HepG2 (cell line): ENCODE measurements at regions not wholly inside any gene's neighbourhood (a gene's known extent, or its start where the extent isn't known, plus 50 kb on each side); places are given as distances from the start of the nearest gene placed in this dataset.

ENCODE experiments used
- ZNF17 ChIP-seq: sonication (generic); formaldehyde crosslinking; IDR thresholded peaks from 2 replicates; pipeline ENCODE4 v1.5.0; 2020; ENCODE audit warnings: mild to moderate bottlenecking, missing genetic modification reagents
- ZUFSP ChIP-seq: sonication (generic); formaldehyde crosslinking; IDR thresholded peaks from 2 replicates; pipeline ENCODE4 v1.9.0; 2021; ENCODE audit warnings: missing genetic modification reagents, mild to moderate bottlenecking, borderline replicate concordance
- TF ChIP-seq, protein P1 (sequence below): sonication (generic); formaldehyde crosslinking; IDR thresholded peaks from 2 replicates; pipeline ENCODE4 v1.8.1; 2023; ENCODE audit warnings: mild to moderate bottlenecking, moderate library complexity, missing genetic modification reagents
- TF ChIP-seq, protein P2 (sequence below): sonication (generic); formaldehyde crosslinking; IDR thresholded peaks from 2 replicates; pipeline ENCODE4 v1.9.0; 2021; ENCODE audit warnings: mild to moderate bottlenecking, missing genetic modification reagents

GRCh38 chr7:67505449-67505848 is 508.8 kb downstream of the TYW1 start (continued):
- TF ChIP-seq, protein P1, sequence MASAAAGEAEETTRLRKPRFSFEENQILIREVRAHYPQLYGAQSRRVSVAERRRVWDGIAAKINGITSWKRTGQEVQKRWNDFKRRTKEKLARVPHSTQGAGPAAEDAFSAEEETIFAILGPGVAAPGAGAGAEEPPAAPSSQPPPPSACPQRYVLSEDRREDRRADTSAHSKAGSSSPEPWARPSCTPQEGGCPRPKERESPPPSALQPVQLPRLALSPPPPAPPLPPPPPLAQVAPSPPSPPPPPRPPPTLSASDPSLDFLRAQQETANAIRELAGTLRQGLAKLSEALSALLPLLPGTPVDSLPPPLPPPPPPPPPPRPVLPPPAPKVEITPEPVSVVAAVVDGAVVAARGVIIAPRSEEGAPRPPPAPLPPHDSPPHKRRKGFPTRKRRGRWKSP = no peak
- TF ChIP-seq ZNF17 = no peak
- TF ChIP-seq ZUFSP = no peak
- TF ChIP-seq, protein P2, sequence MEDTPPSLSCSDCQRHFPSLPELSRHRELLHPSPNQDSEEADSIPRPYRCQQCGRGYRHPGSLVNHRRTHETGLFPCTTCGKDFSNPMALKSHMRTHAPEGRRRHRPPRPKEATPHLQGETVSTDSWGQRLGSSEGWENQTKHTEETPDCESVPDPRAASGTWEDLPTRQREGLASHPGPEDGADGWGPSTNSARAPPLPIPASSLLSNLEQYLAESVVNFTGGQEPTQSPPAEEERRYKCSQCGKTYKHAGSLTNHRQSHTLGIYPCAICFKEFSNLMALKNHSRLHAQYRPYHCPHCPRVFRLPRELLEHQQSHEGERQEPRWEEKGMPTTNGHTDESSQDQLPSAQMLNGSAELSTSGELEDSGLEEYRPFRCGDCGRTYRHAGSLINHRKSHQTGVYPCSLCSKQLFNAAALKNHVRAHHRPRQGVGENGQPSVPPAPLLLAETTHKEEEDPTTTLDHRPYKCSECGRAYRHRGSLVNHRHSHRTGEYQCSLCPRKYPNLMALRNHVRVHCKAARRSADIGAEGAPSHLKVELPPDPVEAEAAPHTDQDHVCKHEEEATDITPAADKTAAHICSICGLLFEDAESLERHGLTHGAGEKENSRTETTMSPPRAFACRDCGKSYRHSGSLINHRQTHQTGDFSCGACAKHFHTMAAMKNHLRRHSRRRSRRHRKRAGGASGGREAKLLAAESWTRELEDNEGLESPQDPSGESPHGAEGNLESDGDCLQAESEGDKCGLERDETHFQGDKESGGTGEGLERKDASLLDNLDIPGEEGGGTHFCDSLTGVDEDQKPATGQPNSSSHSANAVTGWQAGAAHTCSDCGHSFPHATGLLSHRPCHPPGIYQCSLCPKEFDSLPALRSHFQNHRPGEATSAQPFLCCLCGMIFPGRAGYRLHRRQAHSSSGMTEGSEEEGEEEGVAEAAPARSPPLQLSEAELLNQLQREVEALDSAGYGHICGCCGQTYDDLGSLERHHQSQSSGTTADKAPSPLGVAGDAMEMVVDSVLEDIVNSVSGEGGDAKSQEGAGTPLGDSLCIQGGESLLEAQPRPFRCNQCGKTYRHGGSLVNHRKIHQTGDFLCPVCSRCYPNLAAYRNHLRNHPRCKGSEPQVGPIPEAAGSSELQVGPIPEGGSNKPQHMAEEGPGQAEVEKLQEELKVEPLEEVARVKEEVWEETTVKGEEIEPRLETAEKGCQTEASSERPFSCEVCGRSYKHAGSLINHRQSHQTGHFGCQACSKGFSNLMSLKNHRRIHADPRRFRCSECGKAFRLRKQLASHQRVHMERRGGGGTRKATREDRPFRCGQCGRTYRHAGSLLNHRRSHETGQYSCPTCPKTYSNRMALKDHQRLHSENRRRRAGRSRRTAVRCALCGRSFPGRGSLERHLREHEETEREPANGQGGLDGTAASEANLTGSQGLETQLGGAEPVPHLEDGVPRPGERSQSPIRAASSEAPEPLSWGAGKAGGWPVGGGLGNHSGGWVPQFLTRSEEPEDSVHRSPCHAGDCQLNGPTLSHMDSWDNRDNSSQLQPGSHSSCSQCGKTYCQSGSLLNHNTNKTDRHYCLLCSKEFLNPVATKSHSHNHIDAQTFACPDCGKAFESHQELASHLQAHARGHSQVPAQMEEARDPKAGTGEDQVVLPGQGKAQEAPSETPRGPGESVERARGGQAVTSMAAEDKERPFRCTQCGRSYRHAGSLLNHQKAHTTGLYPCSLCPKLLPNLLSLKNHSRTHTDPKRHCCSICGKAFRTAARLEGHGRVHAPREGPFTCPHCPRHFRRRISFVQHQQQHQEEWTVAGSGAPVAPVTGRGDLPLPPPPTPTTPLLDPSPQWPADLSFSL (CRISPR knock-in tag) = no peak
